Astrocyte (in vitro differentiated cells and primary cell): ENCODE measurements at regions not wholly inside any gene's neighbourhood (a gene's known extent, or its start where the extent isn't known, plus 50 kb on each side); places are given as distances from the start of the nearest gene placed in this dataset.
A peak's percentile ranks its signal among the peaks of the same experiment; 100 is the strongest.

ENCODE experiments used
- DNase-seq: peaks from one replicate; pipeline ENCODE4 v3.0.0-alpha.2; 2010; ENCODE audit warnings: low read depth
- FAIRE-seq: peaks from 2 replicates; lab custom pipeline; 2011; peaks lifted over from hg19 to GRCh38; lab: Jason Lieb, UNC
- H2AFZ ChIP-seq: 2 replicates; pipeline ENCODE4 v1.6.0; 2012; ENCODE audit warnings: low read depth, low read length, inconsistent platforms
- H3K27ac ChIP-seq: 2 replicates; pipeline ENCODE4 v1.5.1; 2011; ENCODE audit warnings: low read depth, low read length, inconsistent platforms
- H3K27me3 ChIP-seq: 2 replicates; pipeline ENCODE4 v1.6.0; 2011; ENCODE audit warnings: low read length, inconsistent platforms; ENCODE audit not compliant: insufficient read depth
- H3K36me3 ChIP-seq: 2 replicates; pipeline ENCODE4 v1.5.1; 2011; ENCODE audit warnings: low read length, inconsistent platforms; ENCODE audit not compliant: insufficient read depth
- H3K4me1 ChIP-seq: 2 replicates; pipeline ENCODE4 v1.5.1; 2011; ENCODE audit warnings: low read length, inconsistent platforms; ENCODE audit not compliant: insufficient read depth
- H3K4me2 ChIP-seq: 2 replicates; pipeline ENCODE4 v1.6.0; 2012; ENCODE audit warnings: low read length, inconsistent platforms
- H3K4me3 ChIP-seq: 2 replicates; pipeline ENCODE4 v1.5.1; 2011; ENCODE audit warnings: low read depth, mild to moderate bottlenecking, low read length, inconsistent platforms; ENCODE audit not compliant: insufficient read depth
- H3K79me2 ChIP-seq: 2 replicates; pipeline ENCODE4 v1.6.0; 2012; ENCODE audit warnings: mild to moderate bottlenecking, low read length, inconsistent platforms; ENCODE audit not compliant: insufficient read depth
- H3K9ac ChIP-seq: 2 replicates; pipeline ENCODE4 v1.6.0; 2012; ENCODE audit warnings: mild to moderate bottlenecking, low read length, inconsistent platforms
- H3K9me3 ChIP-seq: 2 replicates; pipeline ENCODE4 v1.5.1; 2012; ENCODE audit warnings: low read depth, mild to moderate bottlenecking, low read length, inconsistent platforms; ENCODE audit not compliant: insufficient read depth
- H4K20me1 ChIP-seq: 2 replicates; pipeline ENCODE4 v1.6.0; 2012; ENCODE audit warnings: low read length, inconsistent platforms; ENCODE audit not compliant: insufficient read depth
- H3K27ac Mint-ChIP-seq: one replicate; pipeline ENCODE4 v1.8.0; 2021; ENCODE audit warnings: mild to moderate bottlenecking, mixed read lengths; ENCODE audit not compliant: unreplicated experiment
- H3K27me3 Mint-ChIP-seq: one replicate; pipeline ENCODE4 v1.8.0; 2021; ENCODE audit warnings: low read depth, mixed read lengths; ENCODE audit not compliant: unreplicated experiment
- H3K36me3 Mint-ChIP-seq: one replicate; pipeline ENCODE4 v1.8.0; 2021; ENCODE audit warnings: low read depth, mixed read lengths; ENCODE audit not compliant: unreplicated experiment
- H3K4me1 Mint-ChIP-seq: one replicate; pipeline ENCODE4 v1.8.0; 2021; ENCODE audit warnings: low read depth, mixed read lengths; ENCODE audit not compliant: unreplicated experiment
- H3K4me3 Mint-ChIP-seq: one replicate; pipeline ENCODE4 v1.8.0; 2021; ENCODE audit warnings: mild to moderate bottlenecking, moderate library complexity, mixed read lengths; ENCODE audit not compliant: unreplicated experiment
- H3K9me3 Mint-ChIP-seq: one replicate; pipeline ENCODE4 v1.8.0; 2021; ENCODE audit warnings: mild to moderate bottlenecking, mixed read lengths; ENCODE audit not compliant: unreplicated experiment
- CTCF ChIP-seq: IDR thresholded peaks from 2 replicates; pipeline ENCODE4 v1.5.1; 2011; ENCODE audit warnings: low read depth, mild to moderate bottlenecking, inconsistent platforms, low read length, moderate library complexity; ENCODE audit not compliant: insufficient read depth
- EZH2 ChIP-seq: IDR thresholded peaks from 2 replicates; pipeline ENCODE4 v1.6.1; 2012; ENCODE audit warnings: mild to moderate bottlenecking, low read length, inconsistent platforms; ENCODE audit not compliant: insufficient read depth

- Histone ChIP-seq H3K79me2 (no peaks in the 10 kb centered on the region), H3K9ac (no peak overlapping the region), H3K4me2 (no peak overlapping the region), H3K27ac (no peak overlapping the region), H3K27me3 (no peaks in the 10 kb centered on the region), H3K36me3 (no peaks in the 10 kb centered on the region), H3K4me1 (no peaks in the 10 kb centered on the region), H3K9me3 (peaks cover 9% of the 10 kb centered on the region), H3K4me3 (no peak overlapping the region), H2AFZ (no peak overlapping the region), H4K20me1 (no peaks in the 10 kb centered on the region)
- no peak for DNase-seq
- Mint-ChIP-seq H3K9me3 (peaks cover 3% of the 10 kb centered on the region), H3K27me3 (no peaks in the 10 kb centered on the region), H3K27ac (no peak overlapping the region), H3K4me3 (no peak overlapping the region), H3K4me1 (peaks cover 8% of the 10 kb centered on the region), H3K36me3 (no peaks in the 10 kb centered on the region)
- no peak for FAIRE-seq
- TF ChIP-seq CTCF (no peak), EZH2 (no peak)
Observed at GRCh38 chr4:62901101-62901500, 1508.1 kb downstream of the TECRL start.

GRCh38 chr4:62899646-62900364, 1509.4 kb downstream of the TECRL start:
- no peak overlapping the region for H3K27ac ChIP-seq
- no peaks in the 10 kb centered on the region for H3K27me3 ChIP-seq
- H3K79me2 ChIP-seq: no peaks in the 10 kb centered on the region
- TF ChIP-seq EZH2 (no peak), CTCF (no peak)
- peaks cover 9% of the 10 kb centered on the region for H3K9me3 ChIP-seq
- Mint-ChIP-seq H3K36me3 (no peaks in the 10 kb centered on the region), H3K27ac (peak overlapping the region; percentile 73), H3K4me3 (no peak overlapping the region), H3K27me3 (no peaks in the 10 kb centered on the region), H3K4me1 (peaks cover 8% of the 10 kb centered on the region), H3K9me3 (peaks cover 3% of the 10 kb centered on the region)
- no peak overlapping the region for H3K9ac ChIP-seq
- no peak overlapping the region for H2AFZ ChIP-seq
- H3K4me1 ChIP-seq: no peaks in the 10 kb centered on the region
- no peak overlapping the region for H3K4me2 ChIP-seq
- H4K20me1 ChIP-seq: no peaks in the 10 kb centered on the region
- H3K4me3 ChIP-seq: no peak overlapping the region
- FAIRE-seq (no peak), DNase-seq (peak; percentile 42)
- no peaks in the 10 kb centered on the region for H3K36me3 ChIP-seq

- TF ChIP-seq EZH2 (no peak), CTCF (no peak)
- Histone ChIP-seq H3K36me3 (no peaks in the 10 kb centered on the region), H3K4me3 (no peak overlapping the region), H2AFZ (no peak overlapping the region), H4K20me1 (no peaks in the 10 kb centered on the region), H3K27me3 (no peaks in the 10 kb centered on the region), H3K9ac (no peak overlapping the region), H3K9me3 (peaks cover 9% of the 10 kb centered on the region), H3K79me2 (no peaks in the 10 kb centered on the region), H3K27ac (no peak overlapping the region), H3K4me1 (no peaks in the 10 kb centered on the region), H3K4me2 (no peak overlapping the region)
- Mint-ChIP-seq H3K27ac (no peak overlapping the region), H3K9me3 (peaks cover 3% of the 10 kb centered on the region), H3K36me3 (no peaks in the 10 kb centered on the region), H3K27me3 (no peaks in the 10 kb centered on the region), H3K4me3 (no peak overlapping the region), H3K4me1 (peaks cover 8% of the 10 kb centered on the region)
- FAIRE-seq: no peak
- no peak for DNase-seq
Observed at GRCh38 chr4:62898115-62898514, 1511.1 kb downstream of the TECRL start.
